Left lung (tissue), 4 donors: ENCODE measurements at regions not wholly inside any gene's neighbourhood (a gene's known extent, or its start where the extent isn't known, plus 50 kb on each side); places are given as distances from the start of the nearest gene placed in this dataset.

Experiments
- ATAC-seq: fragments of 200-7000 bp; cut with Tn5 transposase; one replicate; pipeline ENCODE4 v1.9.1; 2020; ENCODE audit warnings: moderate library complexity
- DNase-seq, 4 donors: peaks; one replicate each; pipeline ENCODE4 v3.0.0-alpha.2; 2013 to 2020
- H3K27ac ChIP-seq, 2 donors: fragments of 200-600 bp; sonication (generic) in 1 of 2; one replicate each; pipeline versions ENCODE4 v1.5.0 to v1.8.0; 2020 to 2021
- H3K27me3 ChIP-seq, 2 donors: fragments of 200-600 bp; sonication (generic) in 1 of 2; one replicate each; pipeline versions ENCODE4 v1.5.0 to v1.8.0; 2020 to 2021
- H3K36me3 ChIP-seq, 2 donors: fragments of 200-600 bp; sonication (generic) in 1 of 2; one replicate each; pipeline versions ENCODE4 v1.5.0 to v1.8.0; 2020 to 2021
- H3K4me1 ChIP-seq, 2 donors: fragments of 200-600 bp; one replicate each; pipeline ENCODE4 v1.8.0; 2021
- H3K4me3 ChIP-seq, 2 donors: fragments of 200-600 bp; sonication (generic) in 1 of 2; one replicate each; pipeline versions ENCODE4 v1.5.0 to v1.8.0; 2020 to 2021; ENCODE audit warnings: mild to moderate bottlenecking in 1 of 2
- H3K9me3 ChIP-seq, 2 donors: fragments of 200-600 bp; sonication (generic) in 1 of 2; one replicate each; pipeline versions ENCODE4 v1.5.0 to v1.8.0; 2020 to 2021
- CTCF ChIP-seq, 2 donors: fragments of 200-600 bp; sonication (generic) in 1 of 2; IDR thresholded peaks; one replicate each; pipeline versions ENCODE4 v1.5.0 to v1.8.0; 2021; ENCODE audit warnings: antibody characterized with exemption in 2 of 2
- intact Hi-C, 2 donors: fragments of 100-400 bp; cut with DNase I; formaldehyde crosslinking; loops; one replicate each; pipeline versions ENCODE4 v1.11.2 to v1.14.2; 2022
- donor health status: DM: no; HTN: yes; CAD: no.
- donor health status: DM: no; HTN: no; CAD: no.

- no peaks in the 10 kb centered on the region for H3K4me1 ChIP-seq
- peaks cover 0 to 31% of the 10 kb centered on the region in 2 donors for H3K9me3 ChIP-seq
- H3K27ac ChIP-seq, result no peak overlapping the region
- no peak for TF ChIP-seq CTCF (IDR thresholded peaks at IDR 0.05)
- H3K36me3 ChIP-seq, result no peaks in the 10 kb centered on the region
- DNase-seq, result no peak
- ATAC-seq, result no peak
- no peak overlapping the region for H3K4me3 ChIP-seq
- H3K27me3 ChIP-seq, result no peaks in the 10 kb centered on the region
- intact Hi-C loops, result no loop called here
These were observed 626.0 kb upstream of the SEL1L start for GRCh38 chr14:82159624-82160023.

- Histone ChIP-seq H3K9me3 (peaks cover 0 to 13% of the 10 kb centered on the region in 2 donors), H3K4me3 (no peak overlapping the region), H3K27ac (no peak overlapping the region), H3K4me1 (no peaks in the 10 kb centered on the region), H3K27me3 (no peaks in the 10 kb centered on the region), H3K36me3 (no peaks in the 10 kb centered on the region)
- intact Hi-C loops, result no loop called here
- TF ChIP-seq CTCF (IDR thresholded peaks at IDR 0.05), result no peak
- DNase-seq, result no peak
- no peak for ATAC-seq
These were observed 646.5 kb upstream of the SEL1L start for GRCh38 chr14:82180139-82180538.

- intact Hi-C loops, result no loop called here
- Histone ChIP-seq H3K4me1 (no peaks in the 10 kb centered on the region), H3K27ac (no peak overlapping the region), H3K36me3 (no peaks in the 10 kb centered on the region), H3K27me3 (no peaks in the 10 kb centered on the region), H3K9me3 (peaks cover 0 to 13% of the 10 kb centered on the region in 2 donors), H3K4me3 (no peak overlapping the region)
- ATAC-seq (no peak), DNase-seq (no peak)
- no peak for TF ChIP-seq CTCF (IDR thresholded peaks at IDR 0.05)
These were observed 649.0 kb upstream of the SEL1L start for GRCh38 chr14:82182646-82183045.

- Histone ChIP-seq H3K36me3 (no peaks in the 10 kb centered on the region), H3K9me3 (peaks cover 0 to 15% of the 10 kb centered on the region in 2 donors), H3K27me3 (no peaks in the 10 kb centered on the region), H3K4me3 (no peak overlapping the region), H3K4me1 (no peaks in the 10 kb centered on the region), H3K27ac (no peak overlapping the region)
- DNase-seq, result peak in 2 of 4 donors; percentile 17 to 25
- TF ChIP-seq CTCF (IDR thresholded peaks at IDR 0.05), result no peak
- intact Hi-C loops, result no loop called here
- ATAC-seq, result no peak
These were observed 657.1 kb upstream of the SEL1L start for GRCh38 chr14:82190742-82191141.

- Histone ChIP-seq H3K27ac (no peak overlapping the region), H3K9me3 (peaks cover 0 to 15% of the 10 kb centered on the region in 2 donors), H3K27me3 (no peaks in the 10 kb centered on the region), H3K4me3 (no peak overlapping the region), H3K36me3 (no peaks in the 10 kb centered on the region), H3K4me1 (no peaks in the 10 kb centered on the region)
- ATAC-seq (no peak), DNase-seq (no peak)
- intact Hi-C loops, result no loop called here
- TF ChIP-seq CTCF (IDR thresholded peaks at IDR 0.05), result no peak
These were observed 658.7 kb upstream of the SEL1L start for GRCh38 chr14:82192387-82192786.
